WTC11 (cell line): ENCODE measurements at regions not wholly inside any gene's neighbourhood (a gene's known extent, or its start where the extent isn't known, plus 50 kb on each side); places are given as distances from the start of the nearest gene placed in this dataset.
"Not testable (repeated sequence)": the region's sequence is repeated elsewhere in the genome, so short reads cannot be mapped to it uniquely, and the experiment has no call there.

ENCODE experiments used
- ATAC-seq: fragments of 200-7000 bp; cut with Tn5 transposase; 2 replicates; pipeline ENCODE4 v1.10.0; 2021; ENCODE audit warnings: mild to moderate bottlenecking, moderate library complexity
- CTCF ChIA-PET: fragments of 300-600 bp; sonication (Branson Sonifier 250); formaldehyde crosslinking; loops from one replicate; lab custom pipeline; 2021; ENCODE audit warnings: antibody characterized with exemption; lab: Charles Lee
- POLR2A ChIA-PET: fragments of 350-600 bp; sonication (Branson Sonifier 250); formaldehyde crosslinking; loops from one replicate; lab custom pipeline; 2021; ENCODE audit warnings: antibody characterized with exemption; lab: Charles Lee
- DNase-seq: peaks from one replicate; pipeline ENCODE4 v3.0.0; 2021; ENCODE audit warnings: low spot score
- H3K27ac Mint-ChIP-seq: 2 replicates; pipeline ENCODE4 v1.8.0; 2021; ENCODE audit warnings: mixed read lengths
- H3K27me3 Mint-ChIP-seq: 2 replicates; pipeline ENCODE4 v1.8.0; 2021; ENCODE audit warnings: low read depth, mild to moderate bottlenecking, moderate library complexity, mixed read lengths
- H3K36me3 Mint-ChIP-seq: 2 replicates; pipeline ENCODE4 v1.8.0; 2021; ENCODE audit warnings: mixed read lengths
- H3K4me1 Mint-ChIP-seq: 2 replicates; pipeline ENCODE4 v1.8.0; 2022; ENCODE audit warnings: mixed read lengths
- H3K4me3 Mint-ChIP-seq: 2 replicates; pipeline ENCODE4 v1.8.0; 2021; ENCODE audit warnings: mild to moderate bottlenecking, moderate library complexity, mixed read lengths
- H3K9me3 Mint-ChIP-seq: 2 replicates; pipeline ENCODE4 v1.8.0; 2021; ENCODE audit warnings: mixed read lengths
- CREM ChIP-seq: sonication (generic); formaldehyde crosslinking; IDR thresholded peaks from 2 replicates; pipeline ENCODE4 v1.8.1; 2022; ENCODE audit warnings: mild to moderate bottlenecking, missing genetic modification reagents, moderate library complexity
- ELF4 ChIP-seq: sonication (generic); formaldehyde crosslinking; IDR thresholded peaks from 2 replicates; pipeline ENCODE4 v1.8.1; 2022; ENCODE audit warnings: low read depth, mild to moderate bottlenecking, moderate library complexity, missing genetic modification reagents
- JUN ChIP-seq: sonication (generic); formaldehyde crosslinking; IDR thresholded peaks from 2 replicates; pipeline ENCODE4 v1.8.0; 2023; ENCODE audit warnings: mild to moderate bottlenecking, missing genetic modification reagents
- MXD4 ChIP-seq: fragments of 250-450 bp; sonication (Bioruptor Pico); IDR thresholded peaks from 2 replicates; pipeline ENCODE4 v1.8.0; 2021; ENCODE audit warnings: mild to moderate bottlenecking, moderate library complexity, borderline replicate concordance
- NFATC4 ChIP-seq: fragments of 250-450 bp; sonication (Bioruptor Pico); IDR thresholded peaks from 2 replicates; pipeline ENCODE4 v1.9.0; 2021; ENCODE audit warnings: mild to moderate bottlenecking
- NR2C2 ChIP-seq: sonication (generic); formaldehyde crosslinking; IDR thresholded peaks from 2 replicates; pipeline ENCODE4 v1.8.0; 2022; ENCODE audit warnings: mild to moderate bottlenecking, missing genetic modification reagents
- PRRX2 ChIP-seq: fragments of 250-450 bp; sonication (Bioruptor Pico); IDR thresholded peaks from 2 replicates; pipeline ENCODE4 v1.8.0; 2021; ENCODE audit warnings: mild to moderate bottlenecking
- RELA ChIP-seq: sonication (generic); formaldehyde crosslinking; IDR thresholded peaks from 2 replicates; pipeline ENCODE4 v1.8.1; 2022; ENCODE audit warnings: missing genetic modification reagents, mild to moderate bottlenecking, borderline replicate concordance
- RORB ChIP-seq: fragments of 250-450 bp; sonication (Bioruptor Pico); IDR thresholded peaks from 2 replicates; pipeline ENCODE4 v1.9.0; 2021; ENCODE audit warnings: mild to moderate bottlenecking
- TP53 ChIP-seq: sonication (generic); formaldehyde crosslinking; IDR thresholded peaks from 2 replicates; pipeline ENCODE4 v1.8.1; 2023; ENCODE audit warnings: mild to moderate bottlenecking, missing genetic modification reagents
- ZNF317 ChIP-seq: sonication (generic); formaldehyde crosslinking; IDR thresholded peaks from 2 replicates; pipeline ENCODE4 v1.8.1; 2023; ENCODE audit warnings: low read depth, mild to moderate bottlenecking, moderate library complexity, missing genetic modification reagents, borderline replicate concordance
- ZNF512 ChIP-seq: sonication (generic); formaldehyde crosslinking; IDR thresholded peaks from 2 replicates; pipeline ENCODE4 v1.8.1; 2022; ENCODE audit warnings: missing genetic modification reagents, borderline replicate concordance
- TF ChIP-seq, protein P1 (sequence below): sonication (generic); formaldehyde crosslinking; conservative IDR thresholded peaks from 2 replicates; pipeline ENCODE4 v1.8.1; 2023; ENCODE audit warnings: mild to moderate bottlenecking, low read depth, missing genetic modification reagents, moderate library complexity
- TF ChIP-seq, protein P2 (sequence below): fragments of 250-450 bp; sonication (Bioruptor Pico); IDR thresholded peaks from 2 replicates; pipeline ENCODE4 v1.8.0; 2021; ENCODE audit warnings: mild to moderate bottlenecking
- TF ChIP-seq, protein P3 (sequence below): fragments of 250-450 bp; sonication (Bioruptor Pico); IDR thresholded peaks from 2 replicates; pipeline ENCODE4 v1.9.0; 2021; ENCODE audit warnings: mild to moderate bottlenecking
- TF ChIP-seq, protein P4 (sequence below): sonication (generic); formaldehyde crosslinking; IDR thresholded peaks from 2 replicates; pipeline ENCODE4 v1.8.1; 2022; ENCODE audit warnings: mild to moderate bottlenecking, missing genetic modification reagents, moderate library complexity, borderline replicate concordance
- TF ChIP-seq, protein P5 (sequence below): sonication (generic); formaldehyde crosslinking; IDR thresholded peaks from 2 replicates; pipeline ENCODE4 v1.8.1; 2022; ENCODE audit warnings: low read depth, missing genetic modification reagents, borderline replicate concordance

GRCh38 chr1:193438312-193438711 is 251.9 kb upstream of the B3GALT2 start:
- CTCF ChIA-PET, result no interaction called here
- TF ChIP-seq PRRX2 (CRISPR knock-in tag) (no peak), TP53 (no peak), MXD4 (CRISPR knock-in tag) (no peak), RELA (no peak)
- TF ChIP-seq, protein P1, sequence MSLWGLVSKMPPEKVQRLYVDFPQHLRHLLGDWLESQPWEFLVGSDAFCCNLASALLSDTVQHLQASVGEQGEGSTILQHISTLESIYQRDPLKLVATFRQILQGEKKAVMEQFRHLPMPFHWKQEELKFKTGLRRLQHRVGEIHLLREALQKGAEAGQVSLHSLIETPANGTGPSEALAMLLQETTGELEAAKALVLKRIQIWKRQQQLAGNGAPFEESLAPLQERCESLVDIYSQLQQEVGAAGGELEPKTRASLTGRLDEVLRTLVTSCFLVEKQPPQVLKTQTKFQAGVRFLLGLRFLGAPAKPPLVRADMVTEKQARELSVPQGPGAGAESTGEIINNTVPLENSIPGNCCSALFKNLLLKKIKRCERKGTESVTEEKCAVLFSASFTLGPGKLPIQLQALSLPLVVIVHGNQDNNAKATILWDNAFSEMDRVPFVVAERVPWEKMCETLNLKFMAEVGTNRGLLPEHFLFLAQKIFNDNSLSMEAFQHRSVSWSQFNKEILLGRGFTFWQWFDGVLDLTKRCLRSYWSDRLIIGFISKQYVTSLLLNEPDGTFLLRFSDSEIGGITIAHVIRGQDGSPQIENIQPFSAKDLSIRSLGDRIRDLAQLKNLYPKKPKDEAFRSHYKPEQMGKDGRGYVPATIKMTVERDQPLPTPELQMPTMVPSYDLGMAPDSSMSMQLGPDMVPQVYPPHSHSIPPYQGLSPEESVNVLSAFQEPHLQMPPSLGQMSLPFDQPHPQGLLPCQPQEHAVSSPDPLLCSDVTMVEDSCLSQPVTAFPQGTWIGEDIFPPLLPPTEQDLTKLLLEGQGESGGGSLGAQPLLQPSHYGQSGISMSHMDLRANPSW (CRISPR knock-in tag), result no peak
- TF ChIP-seq, protein P2, sequence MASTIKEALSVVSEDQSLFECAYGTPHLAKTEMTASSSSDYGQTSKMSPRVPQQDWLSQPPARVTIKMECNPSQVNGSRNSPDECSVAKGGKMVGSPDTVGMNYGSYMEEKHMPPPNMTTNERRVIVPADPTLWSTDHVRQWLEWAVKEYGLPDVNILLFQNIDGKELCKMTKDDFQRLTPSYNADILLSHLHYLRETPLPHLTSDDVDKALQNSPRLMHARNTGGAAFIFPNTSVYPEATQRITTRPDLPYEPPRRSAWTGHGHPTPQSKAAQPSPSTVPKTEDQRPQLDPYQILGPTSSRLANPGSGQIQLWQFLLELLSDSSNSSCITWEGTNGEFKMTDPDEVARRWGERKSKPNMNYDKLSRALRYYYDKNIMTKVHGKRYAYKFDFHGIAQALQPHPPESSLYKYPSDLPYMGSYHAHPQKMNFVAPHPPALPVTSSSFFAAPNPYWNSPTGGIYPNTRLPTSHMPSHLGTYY (CRISPR knock-in tag), result no peak
- ATAC-seq (no peak), DNase-seq (no peak)
- Mint-ChIP-seq H3K9me3 (peaks cover 61% of the 10 kb centered on the region), H3K27me3 (no peaks in the 10 kb centered on the region), H3K4me3 (no peak overlapping the region), H3K4me1 (peaks cover 4% of the 10 kb centered on the region; the same call in 1 of the 2 replicates), H3K36me3 (peaks cover 22% of the 10 kb centered on the region), H3K27ac (no peak overlapping the region)
- POLR2A ChIA-PET, result no interaction called here

GRCh38 chr1:193437785-193438184 is 251.4 kb upstream of the B3GALT2 start:
- H3K9me3 Mint-ChIP-seq, result peaks cover 66% of the 10 kb centered on the region

DNA sequence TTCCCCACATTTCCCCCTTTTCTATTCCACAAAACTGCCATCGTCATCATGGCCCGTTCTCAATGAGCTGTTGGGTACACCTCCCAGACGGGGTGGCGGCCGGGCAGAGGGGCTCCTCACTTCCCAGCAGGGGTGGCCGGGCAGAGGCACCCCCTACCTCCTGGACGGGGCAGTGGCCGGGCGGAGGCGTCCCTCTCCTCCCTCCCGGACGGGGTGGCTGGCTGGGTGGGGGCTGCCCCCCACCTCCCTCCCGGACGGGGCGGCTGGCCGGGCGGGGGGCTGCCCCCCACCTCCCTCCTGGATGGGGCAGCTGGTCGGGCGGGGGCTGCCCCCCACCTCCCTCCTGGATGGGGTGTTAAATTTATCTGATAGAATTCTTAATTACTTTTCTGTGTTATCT is 250.9 kb upstream of the B3GALT2 start:
- Mint-ChIP-seq H3K36me3 (peaks cover 32% of the 10 kb centered on the region), H3K9me3 (peaks cover 71% of the 10 kb centered on the region)
- H3K4me1 Mint-ChIP-seq, H3K27me3 Mint-ChIP-seq, ATAC-seq, CTCF ChIA-PET, H3K4me3 Mint-ChIP-seq, H3K27ac Mint-ChIP-seq, DNase-seq, POLR2A ChIA-PET: not testable (repeated sequence)

More at GRCh38 chr1:193437785-193438184, 251.4 kb upstream of the B3GALT2 start:
- Mint-ChIP-seq H3K27ac (no peak overlapping the region), H3K36me3 (peaks cover 28% of the 10 kb centered on the region), H3K4me3 (no peak overlapping the region), H3K27me3 (no peaks in the 10 kb centered on the region), H3K4me1 (peaks cover 4% of the 10 kb centered on the region; the same call in 1 of the 2 replicates)
- POLR2A ChIA-PET, result no interaction called here
- TF ChIP-seq, protein P3, sequence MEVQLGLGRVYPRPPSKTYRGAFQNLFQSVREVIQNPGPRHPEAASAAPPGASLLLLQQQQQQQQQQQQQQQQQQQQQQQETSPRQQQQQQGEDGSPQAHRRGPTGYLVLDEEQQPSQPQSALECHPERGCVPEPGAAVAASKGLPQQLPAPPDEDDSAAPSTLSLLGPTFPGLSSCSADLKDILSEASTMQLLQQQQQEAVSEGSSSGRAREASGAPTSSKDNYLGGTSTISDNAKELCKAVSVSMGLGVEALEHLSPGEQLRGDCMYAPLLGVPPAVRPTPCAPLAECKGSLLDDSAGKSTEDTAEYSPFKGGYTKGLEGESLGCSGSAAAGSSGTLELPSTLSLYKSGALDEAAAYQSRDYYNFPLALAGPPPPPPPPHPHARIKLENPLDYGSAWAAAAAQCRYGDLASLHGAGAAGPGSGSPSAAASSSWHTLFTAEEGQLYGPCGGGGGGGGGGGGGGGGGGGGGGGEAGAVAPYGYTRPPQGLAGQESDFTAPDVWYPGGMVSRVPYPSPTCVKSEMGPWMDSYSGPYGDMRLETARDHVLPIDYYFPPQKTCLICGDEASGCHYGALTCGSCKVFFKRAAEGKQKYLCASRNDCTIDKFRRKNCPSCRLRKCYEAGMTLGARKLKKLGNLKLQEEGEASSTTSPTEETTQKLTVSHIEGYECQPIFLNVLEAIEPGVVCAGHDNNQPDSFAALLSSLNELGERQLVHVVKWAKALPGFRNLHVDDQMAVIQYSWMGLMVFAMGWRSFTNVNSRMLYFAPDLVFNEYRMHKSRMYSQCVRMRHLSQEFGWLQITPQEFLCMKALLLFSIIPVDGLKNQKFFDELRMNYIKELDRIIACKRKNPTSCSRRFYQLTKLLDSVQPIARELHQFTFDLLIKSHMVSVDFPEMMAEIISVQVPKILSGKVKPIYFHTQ (CRISPR knock-in tag), result no peak
- TF ChIP-seq ZNF317 (CRISPR knock-in tag) (no peak), TP53 (no peak), NR2C2 (no peak), RORB (CRISPR knock-in tag) (no peak), JUN (CRISPR knock-in tag) (no peak), CREM (CRISPR knock-in tag) (no peak), ELF4 (CRISPR knock-in tag) (no peak), ZNF512 (CRISPR knock-in tag) (no peak), NFATC4 (CRISPR knock-in tag) (no peak)
- TF ChIP-seq, protein P4, sequence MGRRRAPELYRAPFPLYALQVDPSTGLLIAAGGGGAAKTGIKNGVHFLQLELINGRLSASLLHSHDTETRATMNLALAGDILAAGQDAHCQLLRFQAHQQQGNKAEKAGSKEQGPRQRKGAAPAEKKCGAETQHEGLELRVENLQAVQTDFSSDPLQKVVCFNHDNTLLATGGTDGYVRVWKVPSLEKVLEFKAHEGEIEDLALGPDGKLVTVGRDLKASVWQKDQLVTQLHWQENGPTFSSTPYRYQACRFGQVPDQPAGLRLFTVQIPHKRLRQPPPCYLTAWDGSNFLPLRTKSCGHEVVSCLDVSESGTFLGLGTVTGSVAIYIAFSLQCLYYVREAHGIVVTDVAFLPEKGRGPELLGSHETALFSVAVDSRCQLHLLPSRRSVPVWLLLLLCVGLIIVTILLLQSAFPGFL (CRISPR knock-in tag), result no peak
- TF ChIP-seq, protein P5, sequence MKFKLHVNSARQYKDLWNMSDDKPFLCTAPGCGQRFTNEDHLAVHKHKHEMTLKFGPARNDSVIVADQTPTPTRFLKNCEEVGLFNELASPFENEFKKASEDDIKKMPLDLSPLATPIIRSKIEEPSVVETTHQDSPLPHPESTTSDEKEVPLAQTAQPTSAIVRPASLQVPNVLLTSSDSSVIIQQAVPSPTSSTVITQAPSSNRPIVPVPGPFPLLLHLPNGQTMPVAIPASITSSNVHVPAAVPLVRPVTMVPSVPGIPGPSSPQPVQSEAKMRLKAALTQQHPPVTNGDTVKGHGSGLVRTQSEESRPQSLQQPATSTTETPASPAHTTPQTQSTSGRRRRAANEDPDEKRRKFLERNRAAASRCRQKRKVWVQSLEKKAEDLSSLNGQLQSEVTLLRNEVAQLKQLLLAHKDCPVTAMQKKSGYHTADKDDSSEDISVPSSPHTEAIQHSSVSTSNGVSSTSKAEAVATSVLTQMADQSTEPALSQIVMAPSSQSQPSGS (CRISPR knock-in tag), result no peak
- no peak for ATAC-seq
- no peak for DNase-seq
- CTCF ChIA-PET, result no interaction called here
